ENCODE measurements at regions not wholly inside any gene's neighbourhood (a gene's known extent, or its start where the extent isn't known, plus 50 kb on each side); places are given as distances from the start of the nearest gene placed in this dataset.

DNA sequence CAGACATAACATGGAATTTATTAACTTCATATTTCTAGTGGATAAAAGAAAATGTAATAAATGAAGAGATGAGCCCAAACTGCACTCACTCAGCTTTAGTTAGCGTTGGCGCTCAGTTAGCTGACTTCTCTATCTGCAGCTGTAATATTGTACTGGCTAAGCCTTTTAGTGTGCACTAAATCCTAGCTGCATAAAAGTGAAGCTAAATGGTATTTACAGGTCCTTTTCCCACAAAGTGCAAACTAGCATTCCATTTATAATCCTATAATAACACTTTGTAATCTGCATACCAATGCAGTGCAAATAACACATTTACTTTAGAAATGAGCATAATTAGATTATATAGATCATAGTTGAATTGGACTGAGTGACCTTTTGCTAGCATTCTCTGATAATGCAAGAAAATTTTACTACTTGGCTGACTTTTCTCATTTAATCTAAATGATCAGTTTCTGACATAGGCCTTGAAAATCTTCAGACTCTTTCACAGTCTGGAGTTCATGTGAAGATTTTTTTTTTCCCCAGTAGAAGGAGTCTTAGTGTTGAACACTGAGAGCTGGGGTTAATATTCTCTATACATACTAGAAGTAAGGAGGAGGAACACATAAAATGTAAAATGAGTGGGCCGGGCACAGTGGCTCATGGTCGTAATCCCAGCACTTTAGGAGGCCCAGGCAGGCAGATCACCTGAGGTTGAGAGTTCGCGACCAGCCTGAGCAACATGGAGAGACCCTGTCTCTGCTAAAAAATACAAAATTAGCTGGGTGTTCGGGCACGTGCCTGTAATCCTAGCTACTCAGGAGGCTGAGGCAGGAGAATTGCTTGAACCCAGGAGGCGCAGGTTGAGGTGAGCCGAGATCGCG lies 1426.4 kb downstream of the PCDH9 start:
- H3K79me2 ChIP-seq: no peaks in the 10 kb centered on the region
- H3K4me2 ChIP-seq (ENCODE audit: low read length): no peak overlapping the region
- no peak overlapping the region for H3K4me3 ChIP-seq (ENCODE audit: low read depth, low read length)
- TF ChIP-seq, protein P1, sequence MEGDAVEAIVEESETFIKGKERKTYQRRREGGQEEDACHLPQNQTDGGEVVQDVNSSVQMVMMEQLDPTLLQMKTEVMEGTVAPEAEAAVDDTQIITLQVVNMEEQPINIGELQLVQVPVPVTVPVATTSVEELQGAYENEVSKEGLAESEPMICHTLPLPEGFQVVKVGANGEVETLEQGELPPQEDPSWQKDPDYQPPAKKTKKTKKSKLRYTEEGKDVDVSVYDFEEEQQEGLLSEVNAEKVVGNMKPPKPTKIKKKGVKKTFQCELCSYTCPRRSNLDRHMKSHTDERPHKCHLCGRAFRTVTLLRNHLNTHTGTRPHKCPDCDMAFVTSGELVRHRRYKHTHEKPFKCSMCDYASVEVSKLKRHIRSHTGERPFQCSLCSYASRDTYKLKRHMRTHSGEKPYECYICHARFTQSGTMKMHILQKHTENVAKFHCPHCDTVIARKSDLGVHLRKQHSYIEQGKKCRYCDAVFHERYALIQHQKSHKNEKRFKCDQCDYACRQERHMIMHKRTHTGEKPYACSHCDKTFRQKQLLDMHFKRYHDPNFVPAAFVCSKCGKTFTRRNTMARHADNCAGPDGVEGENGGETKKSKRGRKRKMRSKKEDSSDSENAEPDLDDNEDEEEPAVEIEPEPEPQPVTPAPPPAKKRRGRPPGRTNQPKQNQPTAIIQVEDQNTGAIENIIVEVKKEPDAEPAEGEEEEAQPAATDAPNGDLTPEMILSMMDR (IDR thresholded peaks at IDR 0.05): no peak
- no peak overlapping the region for H2AFZ ChIP-seq
- no peaks in the 10 kb centered on the region for H3K27me3 ChIP-seq (ENCODE audit: control insufficient read depth, insufficient read depth, low read length)
- H3K27ac ChIP-seq: no peak overlapping the region
- H3K9ac ChIP-seq: no peak overlapping the region
- H3K36me3 ChIP-seq (ENCODE audit: control insufficient read depth, insufficient read depth, low read length): no peaks in the 10 kb centered on the region
- H3K4me1 ChIP-seq: no peaks in the 10 kb centered on the region
- no peaks in the 10 kb centered on the region for H3K9me3 ChIP-seq (ENCODE audit: control insufficient read depth, low read length)

DNA sequence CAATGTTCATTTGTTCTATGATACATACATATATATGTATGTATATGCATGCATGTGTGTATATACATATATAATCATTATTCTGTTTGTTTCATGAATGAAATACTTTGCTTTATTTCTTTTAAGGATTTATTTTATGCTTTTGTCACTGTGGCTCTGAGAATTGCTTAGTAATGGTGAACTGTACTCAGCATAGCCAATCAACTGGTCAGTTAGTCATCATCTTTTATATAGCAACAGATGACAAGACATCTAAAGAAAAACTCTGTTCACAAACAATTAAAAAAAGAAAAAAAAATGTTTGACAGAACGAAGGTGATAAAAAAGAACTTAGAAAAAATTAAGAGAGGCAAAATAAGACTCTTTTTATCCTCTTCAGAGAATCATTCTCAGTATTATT lies 1440.3 kb downstream of the PCDH9 start:
- TF ChIP-seq, protein P1 (IDR thresholded peaks at IDR 0.05): no peak
- H3K9ac ChIP-seq: no peak overlapping the region
- no peaks in the 10 kb centered on the region for H3K9me3 ChIP-seq (ENCODE audit: control insufficient read depth, low read length)
- H3K36me3 ChIP-seq (ENCODE audit: control insufficient read depth, insufficient read depth, low read length): no peaks in the 10 kb centered on the region
- H3K79me2 ChIP-seq: no peaks in the 10 kb centered on the region
- no peaks in the 10 kb centered on the region for H3K4me1 ChIP-seq
- H3K4me2 ChIP-seq (ENCODE audit: low read length): no peak overlapping the region
- no peak overlapping the region for H2AFZ ChIP-seq
- H3K27ac ChIP-seq: no peak overlapping the region
- no peak overlapping the region for H3K4me3 ChIP-seq (ENCODE audit: low read depth, low read length)
- H3K27me3 ChIP-seq (ENCODE audit: control insufficient read depth, insufficient read depth, low read length): no peaks in the 10 kb centered on the region

DNA sequence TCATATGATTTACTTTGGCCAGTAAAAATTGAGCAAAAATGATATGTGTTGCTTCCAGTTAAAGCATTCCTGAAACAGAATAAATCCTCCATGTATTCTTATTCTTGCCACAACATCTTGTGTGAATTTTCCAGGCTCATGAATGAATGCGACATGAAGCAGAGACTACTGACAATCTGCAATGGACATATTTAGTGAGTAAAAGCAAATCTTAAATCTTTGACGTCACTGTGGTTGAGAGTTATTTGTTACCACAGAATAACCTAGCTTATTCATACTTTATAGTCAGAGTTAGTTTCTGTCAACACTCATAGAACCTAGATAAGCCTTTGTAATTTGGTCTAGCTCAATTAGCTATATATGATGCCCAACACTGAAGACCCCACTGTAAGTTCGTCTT lies 1443.1 kb downstream of the PCDH9 start:
- no peak overlapping the region for H3K27ac ChIP-seq
- H3K79me2 ChIP-seq: no peaks in the 10 kb centered on the region
- no peaks in the 10 kb centered on the region for H3K9me3 ChIP-seq (ENCODE audit: control insufficient read depth, low read length)
- no peak overlapping the region for H2AFZ ChIP-seq
- no peaks in the 10 kb centered on the region for H3K4me1 ChIP-seq
- no peak overlapping the region for H3K4me2 ChIP-seq (ENCODE audit: low read length)
- H3K27me3 ChIP-seq (ENCODE audit: control insufficient read depth, insufficient read depth, low read length): no peaks in the 10 kb centered on the region
- TF ChIP-seq, protein P1 (IDR thresholded peaks at IDR 0.05): no peak
- H3K9ac ChIP-seq: no peak overlapping the region
- H3K4me3 ChIP-seq (ENCODE audit: low read depth, low read length): no peak overlapping the region
- H3K36me3 ChIP-seq (ENCODE audit: control insufficient read depth, insufficient read depth, low read length): no peaks in the 10 kb centered on the region

DNA sequence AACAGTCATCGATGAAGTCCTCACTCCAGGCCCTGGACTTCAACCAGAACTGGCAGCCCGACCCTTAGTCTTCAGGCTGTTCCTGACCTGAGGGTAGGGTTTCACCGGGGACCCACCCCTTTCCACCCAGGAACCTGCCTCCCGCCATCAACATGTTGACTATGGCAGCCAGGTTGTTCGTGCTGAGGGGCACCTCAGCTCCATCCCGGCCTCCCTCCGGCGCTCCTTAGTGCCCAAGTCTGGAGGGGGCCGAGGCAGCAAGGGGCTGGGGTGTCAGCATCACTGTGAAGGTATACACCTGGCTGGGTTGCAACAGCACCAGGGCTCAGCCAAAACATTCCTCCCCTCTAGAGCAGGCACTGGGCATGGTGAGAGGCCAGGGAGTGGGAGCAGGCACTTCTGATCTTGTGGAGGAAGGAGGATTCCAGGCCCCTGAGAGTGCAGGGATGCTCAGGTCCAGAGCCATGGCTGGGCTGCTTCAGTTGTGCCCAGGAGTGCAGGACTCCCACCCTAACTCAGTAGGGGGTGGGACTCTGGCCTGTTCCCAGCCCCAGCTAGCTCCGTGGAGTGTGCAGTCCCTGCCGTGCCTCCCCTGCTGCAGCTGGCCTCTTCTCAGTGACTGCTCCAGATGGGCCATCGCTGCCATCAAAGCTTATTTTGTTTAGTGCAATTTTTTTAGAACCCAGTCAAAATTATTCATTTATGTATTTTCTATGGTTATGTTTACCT lies 1445.9 kb downstream of the PCDH9 start:
- Histone ChIP-seq H3K27me3 (ENCODE audit: control insufficient read depth, insufficient read depth, low read length) (no peaks in the 10 kb centered on the region), H2AFZ (no peak overlapping the region), H3K36me3 (ENCODE audit: control insufficient read depth, insufficient read depth, low read length) (no peaks in the 10 kb centered on the region), H3K9ac (no peak overlapping the region), H3K4me1 (no peaks in the 10 kb centered on the region), H3K4me3 (ENCODE audit: low read depth, low read length) (no peak overlapping the region), H3K4me2 (ENCODE audit: low read length) (no peak overlapping the region), H3K27ac (no peak overlapping the region), H3K79me2 (no peaks in the 10 kb centered on the region), H3K9me3 (ENCODE audit: control insufficient read depth, low read length) (no peaks in the 10 kb centered on the region)
- TF ChIP-seq, protein P1 (IDR thresholded peaks at IDR 0.05): no peak

All from parathyroid adenoma (tissue), 2 donors.